ENCODE measurements at regions not wholly inside any gene's neighbourhood (a gene's known extent, or its start where the extent isn't known, plus 50 kb on each side); places are given as distances from the start of the nearest gene placed in this dataset.

DNA sequence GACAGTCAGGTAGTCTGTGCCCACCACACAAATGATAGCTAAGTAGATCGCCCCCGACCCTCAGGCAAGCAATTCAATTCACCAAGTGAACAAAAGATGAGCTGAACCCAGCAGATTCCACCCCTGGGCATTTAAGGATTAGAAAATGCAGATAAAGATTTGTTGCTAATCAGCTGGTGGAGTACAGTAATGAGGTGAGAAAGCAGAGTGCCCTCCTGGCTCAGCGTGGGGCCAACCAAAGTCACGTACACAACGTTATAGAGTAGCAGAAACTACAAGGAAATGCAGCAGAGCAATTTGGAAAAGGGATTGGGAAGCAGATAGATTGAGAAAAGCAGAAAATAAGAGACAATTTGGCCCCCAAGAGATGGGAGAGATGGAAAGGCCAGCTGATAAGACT lies 91.2 kb downstream of the SOX9 start:
- DNase-seq: no peak

DNA sequence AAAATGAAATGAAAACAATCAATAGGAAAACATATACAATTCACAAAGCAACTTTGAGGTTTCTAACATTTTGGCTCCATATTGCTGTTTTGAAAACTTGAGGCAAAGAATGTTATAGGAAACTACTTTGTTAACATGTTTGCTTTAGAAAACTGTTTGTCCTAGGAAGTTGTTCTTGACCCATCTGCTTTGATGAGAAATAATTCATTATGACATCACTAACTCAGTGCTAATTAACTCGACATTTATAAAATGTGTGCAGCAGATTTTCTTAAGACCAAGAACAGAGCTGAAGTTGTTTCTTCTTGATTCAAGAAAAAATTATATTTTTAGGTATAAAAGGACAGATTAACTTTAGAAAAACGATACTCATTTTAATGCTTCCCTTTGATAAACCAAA lies 94.7 kb downstream of the SOX9 start:
- DNase-seq: no peak

- DNase-seq: no peak
Observed at GRCh38 chr17:72215928-72216327, 95.1 kb downstream of the SOX9 start.

DNA sequence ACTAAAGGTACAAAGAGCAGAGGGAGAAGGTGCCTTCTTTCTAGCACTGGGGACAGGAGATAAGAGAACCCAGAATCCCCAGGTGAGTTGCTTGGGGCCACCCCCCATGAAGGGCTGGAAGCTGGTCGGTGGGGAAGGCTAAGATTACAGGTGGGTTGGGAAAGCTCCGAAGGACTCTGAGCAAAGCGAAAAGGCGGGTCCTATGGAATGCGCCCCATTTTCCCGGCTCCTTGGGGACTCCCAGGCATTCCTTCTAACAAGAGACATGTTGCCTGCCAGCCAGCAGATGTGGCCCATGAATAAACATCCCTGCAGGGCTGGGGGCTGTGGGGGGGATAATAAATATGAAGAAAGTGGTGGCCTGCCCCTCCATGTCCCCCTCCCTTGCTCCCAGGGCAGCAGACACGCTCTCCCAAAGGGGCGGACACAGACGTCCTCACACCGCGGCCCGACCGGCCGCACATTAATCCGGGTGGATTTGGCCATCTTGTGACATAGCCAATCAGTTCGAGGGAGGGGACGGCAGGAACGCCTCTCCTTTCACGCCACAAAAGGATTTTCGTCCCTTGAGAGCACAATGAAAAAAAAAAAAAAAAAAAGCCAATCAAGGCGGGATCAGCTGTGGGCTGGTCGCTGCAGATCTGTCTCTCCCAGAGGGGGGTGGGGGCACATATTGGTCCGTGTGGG lies 98.5 kb downstream of the SOX9 start:
- DNase-seq: no peak

- no peak for DNase-seq
Observed at GRCh38 chr17:72219824-72220493, 99.1 kb downstream of the SOX9 start.

GRCh38 chr17:72222661-72223380 lies 102.0 kb downstream of the SOX9 start:
- DNase-seq: no peak

DNA sequence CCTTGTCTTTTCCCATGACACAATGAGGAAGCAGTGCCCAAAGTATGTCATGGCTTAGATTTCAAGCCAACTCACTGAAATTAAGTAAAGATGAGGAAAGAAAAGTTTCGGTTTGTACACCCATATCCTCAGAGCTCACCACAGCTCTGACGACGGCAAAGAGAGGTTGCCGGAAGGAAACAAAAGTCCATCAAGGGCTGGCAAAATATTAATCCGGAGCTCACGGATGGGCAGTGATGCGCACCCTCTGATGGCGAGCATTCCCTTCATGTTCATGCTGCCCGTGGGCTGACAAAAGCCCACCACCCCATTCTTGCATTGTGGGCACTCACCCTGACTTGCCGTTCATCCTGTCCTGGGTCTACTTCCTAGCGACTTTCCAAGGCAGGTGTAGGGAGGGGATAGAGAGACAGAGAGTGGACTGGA lies 103.1 kb downstream of the SOX9 start:
- no peak for DNase-seq

DNA sequence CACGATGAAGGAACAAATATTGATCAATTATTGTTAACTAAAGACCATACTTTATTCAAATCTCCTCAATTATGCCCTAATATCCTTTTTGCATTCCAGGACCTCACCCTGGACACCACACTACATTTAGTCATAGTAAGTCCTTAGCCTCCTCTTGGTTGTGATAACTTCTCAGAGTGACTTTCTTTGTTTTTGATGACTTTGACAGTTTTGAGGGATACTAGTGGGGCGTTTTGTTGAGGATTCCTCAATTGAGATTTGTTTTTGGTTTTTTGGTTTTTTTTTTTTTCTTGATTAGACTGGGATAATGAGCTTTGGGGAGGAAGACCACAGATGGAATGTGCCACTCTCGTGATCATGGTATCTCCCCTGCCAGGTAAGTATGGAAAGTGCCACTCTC lies 105.5 kb downstream of the SOX9 start:
- DNase-seq: no peak

DNA sequence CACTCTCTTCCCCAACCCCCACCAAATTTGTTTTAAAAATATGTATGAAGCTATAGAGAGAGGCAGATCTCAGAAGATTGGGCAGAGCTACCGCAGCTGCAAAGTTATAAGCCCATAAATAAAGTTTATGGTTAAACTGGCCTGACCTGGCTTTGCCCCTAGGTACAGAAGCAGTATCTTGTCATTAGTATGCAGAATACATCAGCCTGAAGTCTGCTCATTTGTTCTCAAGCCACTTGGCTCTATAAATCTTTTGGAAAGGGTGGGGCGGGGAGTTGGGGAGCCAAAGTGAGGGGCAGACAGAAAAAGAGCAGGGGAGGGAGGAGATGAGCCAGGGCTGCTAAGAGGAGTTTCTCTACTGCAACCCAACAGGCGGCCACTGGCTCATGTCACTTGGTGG lies 113.2 kb downstream of the SOX9 start:
- DNase-seq: no peak

- DNase-seq: no peak
Observed at GRCh38 chr17:72234985-72235384, 114.2 kb downstream of the SOX9 start.

DNA sequence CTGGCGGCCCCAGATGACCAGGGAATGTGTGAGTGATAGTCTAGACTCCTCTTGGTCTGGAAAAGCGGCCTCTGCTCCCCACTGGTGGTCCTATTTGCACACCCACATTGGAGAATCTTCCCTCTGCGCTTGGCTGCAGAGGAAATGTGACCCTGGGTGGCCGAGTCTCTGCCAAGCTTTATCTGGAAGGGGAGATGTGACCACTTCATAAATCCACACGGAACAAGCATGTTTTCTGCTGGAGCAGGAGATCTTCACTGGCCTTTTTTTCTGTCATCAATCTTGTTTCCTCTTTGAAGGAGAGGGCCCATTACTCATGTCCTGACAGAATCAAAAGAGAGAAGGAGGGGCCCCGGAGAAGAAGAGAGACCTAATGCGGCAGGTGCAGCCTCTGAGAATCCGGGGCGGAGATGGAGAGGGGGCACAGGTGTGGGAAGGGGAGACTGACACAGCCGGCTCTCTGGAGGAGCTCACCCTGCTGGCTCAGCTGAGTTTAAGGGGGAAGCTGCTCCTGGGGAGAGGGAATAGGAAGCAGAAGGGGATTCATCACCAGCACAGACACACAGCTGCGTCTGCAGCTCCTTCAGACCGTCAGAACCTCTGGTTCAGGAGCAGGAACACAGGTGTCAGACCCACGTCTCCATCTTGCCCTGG lies 116.3 kb downstream of the SOX9 start:
- DNase-seq: no peak

GRCh38 chr17:72238157-72238673 lies 117.4 kb downstream of the SOX9 start:
- no peak for DNase-seq

DNA sequence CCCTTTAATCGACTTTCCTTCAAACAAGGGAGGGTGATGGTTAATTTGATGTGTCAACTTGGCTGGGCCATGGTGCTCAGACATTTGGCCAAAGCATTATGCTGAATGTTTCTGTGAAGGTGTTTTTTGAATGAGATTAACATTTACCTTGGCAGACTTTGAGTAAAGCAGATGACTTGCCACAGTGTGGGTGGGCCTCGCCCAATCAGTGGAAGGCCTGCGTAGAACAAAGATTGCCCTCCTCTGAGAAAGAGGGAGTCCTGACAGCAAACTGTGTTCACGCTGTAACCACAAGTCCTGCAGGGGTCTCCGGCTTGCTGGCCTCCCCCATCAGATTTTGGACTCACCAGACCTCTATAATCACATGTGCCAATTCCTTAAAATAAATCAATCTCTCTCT lies 118.7 kb downstream of the SOX9 start:
- DNase-seq: no peak

DNA sequence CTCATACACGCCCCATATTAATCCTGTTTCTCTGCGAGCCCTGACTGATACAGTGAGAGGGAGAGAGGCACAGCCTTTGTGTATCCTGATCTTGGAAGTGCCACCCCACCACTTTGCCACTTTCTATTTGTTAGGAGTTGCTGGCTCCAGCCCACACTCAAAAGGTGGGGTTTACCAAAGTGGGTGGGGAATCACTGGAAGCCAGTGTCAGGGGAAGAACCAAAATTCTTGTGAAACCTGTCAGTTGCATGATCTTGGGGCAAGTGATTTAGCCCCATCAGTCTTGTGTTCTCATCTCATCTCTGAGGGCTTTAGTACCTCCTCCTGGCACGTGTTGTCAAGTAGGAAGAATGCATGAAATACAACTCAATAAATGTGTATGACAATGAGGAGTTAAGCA lies 119.5 kb downstream of the SOX9 start:
- DNase-seq: no peak

GRCh38 chr17:72244494-72244893 lies 123.7 kb downstream of the SOX9 start:
- no peak for DNase-seq

GRCh38 chr17:72244956-72245355 lies 124.1 kb downstream of the SOX9 start:
- DNase-seq: no peak

- no peak for DNase-seq
Observed at GRCh38 chr17:72249441-72249840, 128.6 kb downstream of the SOX9 start.

DNA sequence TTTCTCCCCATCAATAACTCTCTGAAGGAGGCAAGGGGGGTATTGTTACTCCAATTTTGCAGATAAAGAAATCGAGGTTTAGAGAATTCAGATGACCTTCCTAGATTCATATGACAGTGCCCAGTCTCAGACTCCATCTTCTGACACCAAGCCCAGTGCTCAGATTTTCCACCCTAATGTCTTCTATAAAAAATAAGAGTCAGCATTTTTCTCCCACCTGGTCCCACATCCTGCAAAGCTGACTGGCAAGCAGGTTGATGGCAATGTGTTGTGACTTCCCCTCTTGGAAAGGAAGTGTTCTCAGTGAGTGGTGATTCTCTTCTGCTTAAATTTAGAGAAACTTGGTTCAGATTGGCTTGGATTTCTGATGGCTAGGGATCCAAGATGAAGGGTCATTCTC lies 129.4 kb downstream of the SOX9 start:
- no peak for DNase-seq

DNA sequence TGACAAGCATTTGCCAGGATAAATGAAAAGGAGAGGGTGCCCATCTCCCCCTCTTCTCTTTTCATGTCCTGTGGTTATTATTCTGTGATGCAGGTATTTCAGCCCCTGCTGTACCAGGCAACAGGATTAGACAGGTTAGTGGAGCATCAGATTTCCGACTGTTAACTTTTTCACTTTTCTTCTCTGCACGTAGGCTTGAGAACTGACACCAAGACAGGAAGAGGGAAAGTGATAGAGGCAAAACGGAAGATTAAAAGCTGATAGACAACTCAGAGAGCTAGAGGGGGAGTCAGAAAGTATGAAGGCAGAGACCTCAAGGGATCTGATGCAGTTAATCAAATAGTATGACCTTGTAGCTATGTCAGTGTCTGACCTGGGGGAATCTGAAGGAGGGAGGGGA lies 132.8 kb downstream of the SOX9 start:
- no peak for DNase-seq

- no peak for DNase-seq
Observed at GRCh38 chr17:72254808-72255449, 134.1 kb downstream of the SOX9 start.

DNA sequence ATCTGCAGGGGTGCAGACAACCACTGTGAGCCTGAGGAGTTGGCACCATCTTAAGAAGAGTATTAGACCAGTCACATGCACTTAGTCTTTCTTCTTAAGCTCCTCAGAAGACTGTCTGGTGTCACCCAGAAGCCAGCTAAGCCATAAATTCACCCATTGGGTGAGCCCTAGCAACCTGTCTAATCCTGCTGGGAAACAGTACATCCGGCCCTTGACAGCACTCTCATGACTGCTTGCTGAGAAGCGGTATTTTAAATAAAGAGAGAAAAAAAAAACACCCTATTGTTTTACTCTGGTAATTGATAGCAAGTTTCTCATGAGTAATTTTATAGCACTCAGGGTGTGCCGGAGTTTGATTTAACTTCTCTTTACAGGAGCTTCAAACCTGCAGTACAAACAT lies 134.7 kb downstream of the SOX9 start:
- DNase-seq: no peak

GRCh38 chr17:72258711-72259110 lies 137.9 kb downstream of the SOX9 start:
- no peak for DNase-seq

- DNase-seq: no peak
Observed at GRCh38 chr17:72259922-72260321, 139.1 kb downstream of the SOX9 start.

Data from NCI-H2107 (cell line).